ENCODE measurements at regions not wholly inside any gene's neighbourhood (a gene's known extent, or its start where the extent isn't known, plus 50 kb on each side); places are given as distances from the start of the nearest gene placed in this dataset.

GRCh38 chr2:120936476-120937334, 201.0 kb downstream of the GLI2 start:
- DNase-seq (ENCODE audit: low read depth): no peak

GRCh38 chr2:120937686-120938044, 202.0 kb downstream of the GLI2 start:
- peak; percentile 50 for DNase-seq (ENCODE audit: low read depth)

GRCh38 chr2:120938045-120938771, 202.5 kb downstream of the GLI2 start:
- no peak for DNase-seq (ENCODE audit: low read depth)

GRCh38 chr2:120939595-120940318, 204.1 kb downstream of the GLI2 start:
- DNase-seq (ENCODE audit: low read depth): no peak

- DNase-seq (ENCODE audit: low read depth): no peak
Measured at GRCh38 chr2:120940319-120940696, 204.6 kb downstream of the GLI2 start.

GRCh38 chr2:120940726-120941256, 205.1 kb downstream of the GLI2 start:
- DNase-seq (ENCODE audit: low read depth): no peak

GRCh38 chr2:120941571-120942120, 206.0 kb downstream of the GLI2 start:
- DNase-seq (ENCODE audit: low read depth): no peak

GRCh38 chr2:120942658-120943057, 207.0 kb downstream of the GLI2 start:
- no peak for DNase-seq (ENCODE audit: low read depth)

- no peak for DNase-seq (ENCODE audit: low read depth)
Measured at GRCh38 chr2:120943403-120944034, 207.9 kb downstream of the GLI2 start.

GRCh38 chr2:120944575-120944974, 208.9 kb downstream of the GLI2 start:
- DNase-seq (ENCODE audit: low read depth): no peak

GRCh38 chr2:120945091-120945490, 209.4 kb downstream of the GLI2 start:
- no peak for DNase-seq (ENCODE audit: low read depth)

- DNase-seq (ENCODE audit: low read depth): no peak
Measured at GRCh38 chr2:120945832-120946499, 210.3 kb downstream of the GLI2 start.

GRCh38 chr2:120947327-120947726, 211.7 kb downstream of the GLI2 start:
- no peak for DNase-seq (ENCODE audit: low read depth)

GRCh38 chr2:120947982-120948661, 212.5 kb downstream of the GLI2 start:
- no peak for DNase-seq (ENCODE audit: low read depth)

GRCh38 chr2:120948662-120949011, 213.0 kb downstream of the GLI2 start:
- no peak for DNase-seq (ENCODE audit: low read depth)

- DNase-seq (ENCODE audit: low read depth): no peak
Measured at GRCh38 chr2:120949027-120949956, 213.6 kb downstream of the GLI2 start.

GRCh38 chr2:120949957-120950590, 214.4 kb downstream of the GLI2 start:
- no peak for DNase-seq (ENCODE audit: low read depth)

GRCh38 chr2:120951693-120952092, 216.0 kb downstream of the GLI2 start:
- DNase-seq (ENCODE audit: low read depth): no peak

GRCh38 chr2:120952318-120952717, 216.7 kb downstream of the GLI2 start:
- no peak for DNase-seq (ENCODE audit: low read depth)

Data from GM04504 (cell line).